ENCODE measurements at regions not wholly inside any gene's neighbourhood (a gene's known extent, or its start where the extent isn't known, plus 50 kb on each side); places are given as distances from the start of the nearest gene placed in this dataset.

DNA sequence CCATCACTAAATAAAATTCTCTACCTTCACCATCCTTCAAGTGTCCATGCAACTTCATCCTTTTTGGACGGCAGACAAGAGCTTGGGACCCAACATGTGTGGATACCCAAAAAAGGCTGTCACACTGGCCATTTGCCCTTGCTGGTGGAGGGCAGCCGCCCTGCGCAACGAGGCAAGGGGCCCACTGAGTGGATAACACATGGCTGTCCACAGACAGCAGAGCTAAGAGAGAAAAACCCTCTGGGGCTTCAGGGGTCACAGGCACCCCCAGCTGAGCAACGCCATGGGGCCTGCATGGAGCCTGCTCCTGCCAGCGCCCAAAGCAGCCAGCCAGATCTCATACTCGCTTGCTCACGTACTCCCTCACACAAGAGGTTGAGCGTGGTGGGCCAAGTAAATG, 205.9 kb upstream of the NREP start:
- TF ChIP-seq, protein P1, sequence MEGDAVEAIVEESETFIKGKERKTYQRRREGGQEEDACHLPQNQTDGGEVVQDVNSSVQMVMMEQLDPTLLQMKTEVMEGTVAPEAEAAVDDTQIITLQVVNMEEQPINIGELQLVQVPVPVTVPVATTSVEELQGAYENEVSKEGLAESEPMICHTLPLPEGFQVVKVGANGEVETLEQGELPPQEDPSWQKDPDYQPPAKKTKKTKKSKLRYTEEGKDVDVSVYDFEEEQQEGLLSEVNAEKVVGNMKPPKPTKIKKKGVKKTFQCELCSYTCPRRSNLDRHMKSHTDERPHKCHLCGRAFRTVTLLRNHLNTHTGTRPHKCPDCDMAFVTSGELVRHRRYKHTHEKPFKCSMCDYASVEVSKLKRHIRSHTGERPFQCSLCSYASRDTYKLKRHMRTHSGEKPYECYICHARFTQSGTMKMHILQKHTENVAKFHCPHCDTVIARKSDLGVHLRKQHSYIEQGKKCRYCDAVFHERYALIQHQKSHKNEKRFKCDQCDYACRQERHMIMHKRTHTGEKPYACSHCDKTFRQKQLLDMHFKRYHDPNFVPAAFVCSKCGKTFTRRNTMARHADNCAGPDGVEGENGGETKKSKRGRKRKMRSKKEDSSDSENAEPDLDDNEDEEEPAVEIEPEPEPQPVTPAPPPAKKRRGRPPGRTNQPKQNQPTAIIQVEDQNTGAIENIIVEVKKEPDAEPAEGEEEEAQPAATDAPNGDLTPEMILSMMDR (IDR thresholded peaks at IDR 0.05) = no peak

DNA sequence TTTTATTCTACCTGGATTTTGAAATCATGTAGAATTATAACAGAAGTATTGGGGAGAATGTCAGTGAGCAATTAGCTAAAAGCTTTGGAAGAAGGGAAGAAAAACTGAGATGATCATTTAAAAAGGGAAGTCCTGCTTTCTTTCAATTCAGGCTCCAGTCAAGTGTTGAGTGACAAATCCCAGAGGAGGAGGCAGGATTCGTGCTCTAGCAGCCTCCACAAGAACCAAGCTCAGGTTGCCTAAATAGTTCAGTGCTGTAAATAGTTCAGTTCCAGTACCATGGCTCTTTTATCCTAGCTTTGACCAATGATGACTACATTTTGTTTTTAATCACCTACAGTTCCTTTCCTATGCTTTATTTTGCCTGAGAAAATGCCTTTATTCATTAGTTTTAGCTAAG, 204.9 kb upstream of the NREP start:
- TF ChIP-seq, protein P1 (IDR thresholded peaks at IDR 0.05) = no peak

DNA sequence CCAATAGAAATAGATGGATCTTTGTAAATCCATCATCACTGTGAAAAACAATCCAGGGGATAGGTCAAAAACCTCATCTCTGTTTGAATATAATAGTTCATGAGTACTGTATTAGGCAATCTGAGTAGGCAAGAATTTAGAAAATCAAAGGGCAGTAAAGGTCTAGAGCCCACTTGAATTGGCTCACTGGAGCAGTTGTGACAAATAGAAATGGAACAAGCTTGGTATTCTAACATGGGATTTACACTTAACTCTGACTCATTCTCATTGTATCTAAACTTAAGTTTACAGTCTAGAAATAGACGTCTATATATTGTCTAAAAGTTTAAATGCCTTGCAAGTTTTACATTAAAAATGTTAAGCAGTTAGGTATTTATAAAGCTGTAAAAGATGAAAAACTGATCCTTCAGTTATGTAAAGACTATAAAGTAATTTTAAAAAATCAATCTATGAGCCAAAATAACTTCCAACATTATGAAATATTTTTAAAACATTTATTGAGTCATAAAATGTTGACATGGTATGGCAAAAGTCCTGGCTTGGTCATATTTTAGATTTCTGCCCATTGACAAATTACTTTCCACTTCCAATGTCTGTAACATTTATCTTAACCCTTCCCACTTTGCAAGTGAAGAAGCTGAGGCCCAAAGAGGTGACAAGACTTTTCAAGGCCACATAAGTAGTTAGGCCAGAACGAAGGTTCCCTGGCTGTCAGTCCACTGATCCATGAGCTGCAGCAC, 203.7 kb upstream of the NREP start:
- TF ChIP-seq, protein P1 (IDR thresholded peaks at IDR 0.05) = no peak

DNA sequence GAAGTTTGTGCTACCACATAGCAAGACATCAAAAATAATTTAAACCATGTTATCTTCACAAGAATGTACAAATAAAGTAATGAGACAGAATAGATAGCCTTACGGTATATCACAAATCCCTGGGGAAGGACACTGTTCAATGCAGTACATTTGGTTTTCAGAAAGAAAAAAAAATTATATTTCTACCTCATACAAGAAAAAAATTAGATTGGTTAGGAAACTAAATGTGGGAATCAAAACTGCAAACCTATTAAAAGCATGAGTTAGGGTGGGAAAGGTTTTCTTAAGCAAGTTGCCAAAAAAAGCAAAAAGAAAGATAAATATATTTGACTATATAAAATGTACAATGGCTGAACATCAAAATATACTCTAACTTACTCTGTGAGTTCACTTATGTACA, 201.9 kb upstream of the NREP start:
- TF ChIP-seq, protein P1 (IDR thresholded peaks at IDR 0.05) = no peak

DNA sequence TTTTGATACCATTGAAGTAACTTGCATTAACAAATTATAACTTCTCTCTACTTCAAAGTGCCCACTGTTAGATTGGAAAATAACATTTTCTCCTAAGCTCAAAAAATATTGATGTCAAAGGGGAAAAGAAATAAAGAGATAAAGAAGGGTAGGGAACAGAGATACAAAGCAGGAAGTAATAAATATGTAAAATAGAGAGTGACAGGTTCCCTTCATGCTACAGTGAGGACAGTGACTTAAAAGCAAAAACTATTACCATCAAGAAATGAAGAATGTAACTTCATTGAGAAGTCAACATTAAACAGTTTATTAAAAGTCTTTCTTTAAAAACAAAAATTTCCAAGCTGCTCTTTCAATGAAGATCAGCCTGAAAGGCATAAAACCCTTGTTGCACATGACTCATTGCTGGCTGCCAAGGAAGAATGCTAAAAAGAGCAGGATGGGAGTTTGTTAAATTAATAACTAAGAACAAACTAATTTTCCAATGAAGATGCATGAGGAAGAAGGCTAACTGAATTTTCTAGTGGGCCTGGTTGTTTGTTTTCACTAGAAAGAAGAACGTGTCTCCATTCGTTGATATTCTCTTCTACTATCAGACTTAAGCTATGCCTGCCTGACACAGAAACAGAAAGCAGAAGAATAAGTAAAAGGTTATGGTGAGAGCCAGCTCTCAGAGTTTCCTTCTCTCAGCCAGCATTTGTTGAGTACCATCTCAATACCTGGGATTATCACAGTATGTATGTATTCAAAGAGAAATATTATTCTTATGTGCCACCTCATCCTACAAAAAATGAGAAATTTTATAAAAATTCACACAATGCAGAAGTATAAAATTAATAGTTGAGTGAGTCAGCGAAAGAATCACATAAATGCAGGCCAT, 197.8 kb upstream of the NREP start:
- TF ChIP-seq, protein P1 (IDR thresholded peaks at IDR 0.05) = no peak

DNA sequence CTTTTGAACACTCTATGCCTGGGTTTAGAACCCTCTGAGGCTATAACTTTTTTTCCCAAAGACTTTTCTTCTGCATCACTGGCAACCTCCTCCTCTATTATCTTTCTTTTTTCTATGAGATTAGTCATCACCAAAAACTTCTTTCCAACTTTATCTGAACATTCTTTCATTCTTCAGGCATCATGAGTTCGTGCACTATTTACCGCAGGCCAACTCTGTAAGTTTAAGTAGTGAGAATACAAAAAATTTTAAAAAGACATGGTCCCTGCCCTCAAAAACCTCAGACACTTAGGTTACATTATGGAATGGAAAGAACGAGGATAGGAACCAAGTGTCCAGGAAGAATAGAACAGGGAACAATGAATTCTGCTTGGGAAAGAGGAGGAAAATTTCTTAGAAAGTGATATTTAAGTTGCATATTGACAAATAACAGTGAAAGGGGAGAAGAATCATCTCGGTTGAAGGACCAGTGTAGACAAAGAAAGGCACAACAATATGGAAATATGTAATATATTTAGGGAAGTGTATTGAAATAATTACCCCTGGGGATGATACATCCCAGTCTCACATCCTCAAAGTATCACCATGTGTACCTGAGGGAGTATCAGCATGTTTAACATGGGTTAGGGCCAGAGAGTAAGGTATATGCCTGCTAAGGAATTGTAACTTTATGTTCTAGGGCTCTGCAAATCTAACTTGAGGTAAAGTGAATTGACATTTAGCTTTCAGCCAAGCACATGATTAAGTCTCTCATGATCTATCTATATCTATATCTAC, 196.5 kb upstream of the NREP start:
- TF ChIP-seq, protein P1 (IDR thresholded peaks at IDR 0.05) = no peak

DNA sequence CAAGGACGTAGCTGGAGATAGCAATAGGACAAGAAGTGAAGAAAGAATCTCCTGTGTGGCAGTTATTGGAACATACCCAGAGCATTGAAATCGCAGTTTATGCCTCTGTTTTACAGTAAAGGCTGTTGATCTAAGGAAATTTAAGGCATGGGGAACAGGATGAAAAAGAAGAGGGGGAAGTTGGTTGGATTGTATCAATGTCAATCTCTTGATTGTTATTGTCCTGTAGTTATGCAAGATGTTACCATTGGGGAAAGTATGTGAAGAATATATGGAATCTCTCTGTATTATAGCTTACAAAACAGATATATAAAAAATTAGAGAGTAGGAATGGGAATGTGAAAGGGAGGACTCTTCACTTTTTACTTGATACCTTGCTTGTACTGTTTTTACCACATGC, 195.6 kb upstream of the NREP start:
- TF ChIP-seq, protein P1 (IDR thresholded peaks at IDR 0.05) = no peak

Measured in LNCAP (cell line).